GM18498 (cell line): ENCODE measurements at regions not wholly inside any gene's neighbourhood (a gene's known extent, or its start where the extent isn't known, plus 50 kb on each side); places are given as distances from the start of the nearest gene placed in this dataset.
A peak's percentile ranks its signal among the peaks of the same experiment; 100 is the strongest.

Source experiments
- ATAC-seq: cut with Tn5 transposase; IDR thresholded peaks from one replicate; pipeline ENCODE4 v1.9.1; 2021; ENCODE audit warnings: mild to moderate bottlenecking, moderate library complexity; ENCODE audit not compliant: unreplicated experiment

GRCh38 chr2:150601280-150602038, 114.0 kb upstream of the RND3 start:
- ATAC-seq = no peak

- no peak for ATAC-seq
Measured at GRCh38 chr2:150599889-150600288, 112.4 kb upstream of the RND3 start.

GRCh38 chr2:150598383-150598782, 110.9 kb upstream of the RND3 start:
- no peak for ATAC-seq

- ATAC-seq = no peak
Measured at GRCh38 chr2:150595803-150596470, 108.5 kb upstream of the RND3 start.

GRCh38 chr2:150594299-150594698, 106.8 kb upstream of the RND3 start:
- no peak for ATAC-seq

GRCh38 chr2:150591496-150592285, 104.2 kb upstream of the RND3 start:
- no peak for ATAC-seq

GRCh38 chr2:150589681-150590080, 102.2 kb upstream of the RND3 start:
- no peak for ATAC-seq

GRCh38 chr2:150588506-150588870, 101.0 kb upstream of the RND3 start:
- ATAC-seq = no peak

GRCh38 chr2:150587547-150588505, 100.4 kb upstream of the RND3 start:
- ATAC-seq = no peak

GRCh38 chr2:150586858-150587257, 99.4 kb upstream of the RND3 start:
- ATAC-seq = no peak

GRCh38 chr2:150585221-150585971, 97.9 kb upstream of the RND3 start:
- no peak for ATAC-seq

GRCh38 chr2:150584081-150584480, 96.6 kb upstream of the RND3 start:
- no peak for ATAC-seq

- no peak for ATAC-seq
Measured at GRCh38 chr2:150581717-150582472, 94.4 kb upstream of the RND3 start.

- ATAC-seq = no peak
Measured at GRCh38 chr2:150578481-150578880, 91.0 kb upstream of the RND3 start.

GRCh38 chr2:150575861-150576260, 88.4 kb upstream of the RND3 start:
- ATAC-seq = no peak

GRCh38 chr2:150572961-150573395, 85.5 kb upstream of the RND3 start:
- peak; percentile 97 for ATAC-seq

- ATAC-seq = no peak
Measured at GRCh38 chr2:150572194-150572766, 84.8 kb upstream of the RND3 start.

- ATAC-seq = no peak
Measured at GRCh38 chr2:150571121-150571520, 83.7 kb upstream of the RND3 start.

GRCh38 chr2:150570712-150571111, 83.2 kb upstream of the RND3 start:
- ATAC-seq = no peak
